ENCODE measurements at regions not wholly inside any gene's neighbourhood (a gene's known extent, or its start where the extent isn't known, plus 50 kb on each side); places are given as distances from the start of the nearest gene placed in this dataset.
A peak's percentile ranks its signal among the peaks of the same experiment; 100 is the strongest.

GRCh38 chr5:56620903-56621677 is 194.3 kb upstream of the MAP3K1 start:
- DNase-seq (ENCODE audit: low read depth) = no peak

DNA sequence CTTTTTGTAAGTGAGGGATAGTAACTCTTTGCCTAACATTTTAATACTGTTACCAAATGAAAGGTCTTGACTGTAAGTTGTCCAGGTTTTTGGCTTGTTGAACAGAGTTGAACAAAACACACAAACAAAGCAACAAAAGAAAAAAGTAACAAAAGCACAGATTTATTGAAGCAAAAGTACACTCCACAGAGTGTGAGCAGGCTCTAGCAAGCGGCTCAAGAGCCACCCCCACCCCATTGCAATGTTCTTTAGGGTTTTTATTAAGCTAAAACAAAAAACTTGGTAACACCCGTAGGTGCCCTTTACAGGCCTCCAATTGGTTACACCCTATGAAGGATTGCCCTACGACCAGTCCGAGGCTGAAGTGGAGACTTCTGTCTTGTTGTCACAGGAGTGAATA is 197.4 kb upstream of the MAP3K1 start:
- DNase-seq (ENCODE audit: low read depth) = no peak

GRCh38 chr5:56616454-56617160 is 198.7 kb upstream of the MAP3K1 start:
- DNase-seq (ENCODE audit: low read depth) = no peak

GRCh38 chr5:56615361-56616153 is 199.8 kb upstream of the MAP3K1 start:
- no peak for DNase-seq (ENCODE audit: low read depth)

DNA sequence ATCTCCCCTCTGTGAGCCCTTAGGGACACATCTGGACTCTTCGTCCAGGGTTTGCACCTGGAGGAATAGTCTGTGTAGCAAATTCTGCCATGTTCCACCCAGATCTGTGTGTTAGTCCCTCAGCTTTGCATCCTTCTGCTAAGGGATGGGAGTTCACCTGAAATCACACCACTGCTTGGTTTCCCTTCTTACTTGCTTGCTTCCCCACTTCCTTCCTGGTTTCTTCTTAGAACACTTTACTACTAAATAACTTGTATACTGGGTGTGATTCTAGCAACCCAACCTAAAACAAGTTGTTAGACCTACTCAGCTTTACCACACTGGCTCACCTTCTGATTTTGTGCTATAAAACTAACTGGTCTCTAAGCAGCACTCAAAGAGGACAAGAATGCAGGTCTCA is 202.6 kb upstream of the MAP3K1 start:
- no peak for DNase-seq (ENCODE audit: low read depth)

DNA sequence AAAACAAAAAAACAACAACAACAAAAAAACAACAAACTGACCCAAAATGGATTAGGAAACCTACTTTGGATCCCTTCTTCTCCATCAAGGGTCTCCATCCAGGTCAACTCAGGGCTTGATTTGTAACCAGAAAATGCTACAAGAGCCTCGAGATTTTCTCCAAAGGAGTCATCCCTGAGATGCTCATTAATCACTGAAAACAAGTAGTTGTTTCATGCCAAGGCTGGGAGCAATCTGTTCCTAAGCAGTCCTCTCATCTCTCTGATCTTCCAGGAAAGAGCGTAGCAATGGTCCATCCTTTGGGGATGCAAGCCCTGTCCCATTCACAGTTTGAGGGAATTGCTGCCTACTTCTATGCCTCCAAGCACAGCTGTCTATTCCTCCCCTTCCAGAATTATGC is 203.0 kb upstream of the MAP3K1 start:
- DNase-seq (ENCODE audit: low read depth) = no peak

GRCh38 chr5:56610093-56610698 is 205.2 kb upstream of the MAP3K1 start:
- DNase-seq (ENCODE audit: low read depth) = no peak

DNA sequence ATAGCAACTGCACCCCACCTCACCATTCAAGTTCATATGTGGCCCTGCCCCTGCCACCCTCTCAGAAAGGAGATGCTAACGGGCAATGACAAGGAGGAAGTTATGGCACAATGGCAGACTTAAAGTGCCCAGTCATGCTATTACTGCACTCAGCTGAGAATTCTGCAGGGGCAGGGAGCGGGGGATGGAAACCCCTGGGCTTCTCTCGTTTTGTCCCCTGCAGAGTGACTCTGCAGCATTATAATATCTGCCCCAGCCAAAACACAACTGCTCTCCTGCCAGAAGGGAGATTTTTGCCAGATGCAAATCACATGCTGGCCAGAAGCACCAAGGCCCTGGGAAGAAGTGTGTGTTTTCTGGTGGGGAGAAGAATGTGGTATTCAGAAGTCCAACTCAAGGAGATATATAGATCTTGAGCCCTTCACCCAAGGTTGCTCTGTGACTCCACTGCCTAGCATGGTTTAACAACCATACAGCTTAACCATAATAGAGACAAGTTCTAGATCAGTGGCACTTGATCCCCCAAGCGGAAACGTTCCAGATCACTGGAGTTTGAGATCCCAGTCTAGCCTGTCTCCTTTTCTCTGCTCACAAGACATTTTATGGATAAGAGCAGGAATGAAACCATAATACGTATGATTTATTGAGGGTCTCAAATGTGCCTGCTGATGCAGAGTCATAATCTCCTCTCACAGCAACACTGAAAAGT is 207.0 kb upstream of the MAP3K1 start:
- no peak for DNase-seq (ENCODE audit: low read depth)

DNA sequence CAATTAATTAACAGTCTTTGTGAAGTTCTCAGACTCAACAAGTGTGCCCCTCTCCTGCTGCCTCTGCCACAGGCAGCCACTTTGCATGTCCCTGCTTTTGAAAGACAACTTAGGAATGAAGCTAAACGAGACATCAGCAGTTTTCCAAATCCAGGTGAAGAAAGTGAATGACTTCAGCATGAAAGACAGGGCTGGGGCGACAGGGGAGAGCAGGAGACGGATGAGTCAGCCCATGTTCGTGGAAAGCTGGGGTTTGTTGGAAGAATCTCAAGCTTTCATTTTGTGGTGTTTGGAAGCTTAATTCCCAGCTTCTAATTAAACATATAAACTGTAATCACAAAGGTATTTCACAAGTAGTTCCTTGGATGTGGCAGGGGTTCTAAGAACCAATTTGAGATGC is 207.8 kb upstream of the MAP3K1 start:
- no peak for DNase-seq (ENCODE audit: low read depth)

DNA sequence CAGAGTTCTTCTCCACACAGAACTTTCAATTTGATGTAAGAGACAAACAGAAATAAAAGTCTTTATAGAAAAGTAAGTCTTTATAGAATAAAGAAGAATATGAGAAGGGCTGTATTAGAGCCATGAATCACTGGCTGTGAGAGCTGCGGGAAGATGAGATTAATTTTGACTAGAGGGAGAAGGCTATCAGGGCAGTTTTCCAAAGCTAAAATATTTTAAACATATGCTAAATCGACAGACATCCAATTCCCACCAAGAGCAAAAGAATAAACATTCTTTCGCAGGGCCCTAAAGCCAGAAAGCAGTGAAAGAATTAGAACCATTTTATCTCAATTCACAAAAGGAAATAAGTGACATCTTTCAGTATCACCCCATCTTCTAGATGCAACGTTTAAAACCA is 208.3 kb upstream of the MAP3K1 start:
- DNase-seq (ENCODE audit: low read depth) = no peak

DNA sequence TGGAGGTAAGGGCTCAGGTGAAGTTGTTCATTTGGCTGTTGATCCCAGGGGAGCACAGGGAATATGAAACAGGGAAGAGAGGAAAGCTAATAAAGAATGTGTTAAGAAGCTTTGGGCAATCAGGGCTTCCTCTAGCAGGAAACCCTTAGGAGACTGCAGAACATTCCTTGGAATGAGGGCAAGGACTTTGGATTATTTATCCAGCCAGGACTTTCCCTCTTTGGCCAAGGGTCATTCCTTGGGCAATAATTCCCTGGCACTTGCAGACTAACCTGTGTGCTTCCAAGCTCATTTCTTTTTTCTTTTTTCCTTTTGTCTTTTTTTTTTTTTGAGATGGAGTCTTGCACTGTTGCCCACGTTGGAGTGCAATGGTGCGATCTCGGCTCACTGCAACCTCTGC is 209.2 kb upstream of the MAP3K1 start:
- DNase-seq (ENCODE audit: low read depth) = no peak

GRCh38 chr5:56605231-56605630 is 210.1 kb upstream of the MAP3K1 start:
- DNase-seq (ENCODE audit: low read depth) = no peak

DNA sequence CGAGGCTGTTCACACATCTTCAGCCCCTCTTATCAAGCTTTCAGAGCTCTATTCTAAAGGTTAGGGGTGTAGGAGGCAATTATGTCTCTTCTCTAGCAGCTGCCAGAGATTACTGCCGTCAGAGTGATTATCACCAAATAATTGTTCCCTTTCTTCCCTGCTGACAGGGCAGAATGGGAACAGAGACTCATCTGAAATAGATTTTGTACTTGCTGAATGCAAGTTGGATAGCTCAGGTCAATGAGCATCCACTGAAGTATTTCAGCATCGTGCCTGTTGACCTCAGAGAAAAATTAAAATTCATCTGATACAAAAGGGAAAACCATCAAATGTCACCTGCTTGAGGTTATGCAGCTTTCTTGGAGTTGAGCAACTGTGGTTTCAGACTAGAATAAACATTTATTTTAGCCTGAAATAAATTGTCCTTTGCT is 213.7 kb upstream of the MAP3K1 start:
- DNase-seq (ENCODE audit: low read depth) = no peak

DNA sequence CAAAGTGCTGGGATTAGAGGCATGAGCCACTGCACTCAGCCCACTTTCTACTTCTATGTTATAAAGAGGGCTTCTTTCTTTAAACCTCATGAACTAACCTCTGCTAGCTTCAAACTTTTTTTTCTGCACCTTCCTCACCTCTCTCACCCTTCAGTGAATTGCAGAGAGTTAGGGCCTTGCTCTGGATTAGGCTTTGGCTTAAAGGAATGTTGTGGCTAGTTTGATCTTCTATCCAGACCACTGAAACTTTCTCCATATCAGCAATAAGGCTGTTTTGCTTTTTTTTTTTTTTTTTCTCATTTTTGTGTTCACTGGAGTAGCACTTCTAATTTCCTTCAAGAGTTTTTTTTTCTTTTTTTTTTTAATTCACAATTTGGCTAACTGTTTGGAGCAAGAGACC is 216.4 kb upstream of the MAP3K1 start:
- DNase-seq (ENCODE audit: low read depth) = no peak

DNA sequence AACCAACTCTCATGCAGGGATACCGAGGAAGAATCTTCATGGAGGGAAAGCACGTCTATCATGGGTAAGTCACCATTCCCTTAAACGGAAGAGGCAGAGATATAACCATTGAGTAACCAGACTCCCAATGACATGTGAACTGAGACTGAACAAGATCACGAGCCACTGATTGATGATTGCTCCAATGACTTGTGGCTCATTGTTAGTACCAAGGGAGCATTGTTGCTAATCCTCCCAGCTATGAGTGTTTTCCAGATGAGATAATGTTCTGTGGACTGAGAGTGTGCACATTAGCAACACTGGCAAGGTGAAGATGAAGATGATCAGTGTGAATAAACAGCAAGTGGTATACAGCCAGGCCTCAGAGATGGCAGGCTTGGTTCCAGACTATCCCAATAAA is 219.2 kb upstream of the MAP3K1 start:
- no peak for DNase-seq (ENCODE audit: low read depth)

GRCh38 chr5:56595566-56595965 is 219.8 kb upstream of the MAP3K1 start:
- DNase-seq (ENCODE audit: low read depth) = no peak

GRCh38 chr5:56594792-56595191 is 220.6 kb upstream of the MAP3K1 start:
- no peak for DNase-seq (ENCODE audit: low read depth)

- no peak for DNase-seq (ENCODE audit: low read depth)
Observed at GRCh38 chr5:56591081-56591480, 224.3 kb upstream of the MAP3K1 start.

GRCh38 chr5:56589481-56589860 is 225.9 kb upstream of the MAP3K1 start:
- no peak for DNase-seq (ENCODE audit: low read depth)

GRCh38 chr5:56588636-56589480 is 226.5 kb upstream of the MAP3K1 start:
- DNase-seq (ENCODE audit: low read depth) = peak; percentile 17

GRCh38 chr5:56588131-56588487 is 227.2 kb upstream of the MAP3K1 start:
- no peak for DNase-seq (ENCODE audit: low read depth)
